WTC11 (cell line): ENCODE measurements at regions not wholly inside any gene's neighbourhood (a gene's known extent, or its start where the extent isn't known, plus 50 kb on each side); places are given as distances from the start of the nearest gene placed in this dataset.

ENCODE experiments used
- ATAC-seq: fragments of 200-7000 bp; cut with Tn5 transposase; 2 replicates; pipeline ENCODE4 v1.10.0; 2021; ENCODE audit warnings: mild to moderate bottlenecking, moderate library complexity
- CTCF ChIA-PET: fragments of 300-600 bp; sonication (Branson Sonifier 250); formaldehyde crosslinking; loops from one replicate; lab custom pipeline; 2021; ENCODE audit warnings: antibody characterized with exemption; lab: Charles Lee
- POLR2A ChIA-PET: fragments of 350-600 bp; sonication (Branson Sonifier 250); formaldehyde crosslinking; loops from one replicate; lab custom pipeline; 2021; ENCODE audit warnings: antibody characterized with exemption; lab: Charles Lee
- DNase-seq: peaks from one replicate; pipeline ENCODE4 v3.0.0; 2021; ENCODE audit warnings: low spot score
- H3K27ac Mint-ChIP-seq: 2 replicates; pipeline ENCODE4 v1.8.0; 2021; ENCODE audit warnings: mixed read lengths
- H3K27me3 Mint-ChIP-seq: 2 replicates; pipeline ENCODE4 v1.8.0; 2021; ENCODE audit warnings: low read depth, mild to moderate bottlenecking, moderate library complexity, mixed read lengths
- H3K36me3 Mint-ChIP-seq: 2 replicates; pipeline ENCODE4 v1.8.0; 2021; ENCODE audit warnings: mixed read lengths
- H3K4me1 Mint-ChIP-seq: 2 replicates; pipeline ENCODE4 v1.8.0; 2022; ENCODE audit warnings: mixed read lengths
- H3K4me3 Mint-ChIP-seq: 2 replicates; pipeline ENCODE4 v1.8.0; 2021; ENCODE audit warnings: mild to moderate bottlenecking, moderate library complexity, mixed read lengths
- H3K9me3 Mint-ChIP-seq: 2 replicates; pipeline ENCODE4 v1.8.0; 2021; ENCODE audit warnings: mixed read lengths
- AFF4 ChIP-seq: sonication (generic); formaldehyde crosslinking; IDR thresholded peaks from 2 replicates; pipeline ENCODE4 v1.8.1; 2023; ENCODE audit warnings: mild to moderate bottlenecking, missing genetic modification reagents, borderline replicate concordance
- ATF2 ChIP-seq: sonication (generic); formaldehyde crosslinking; IDR thresholded peaks from 2 replicates; pipeline ENCODE4 v1.8.1; 2022; ENCODE audit warnings: low read depth, missing genetic modification reagents, borderline replicate concordance
- ATF3 ChIP-seq: sonication (generic); formaldehyde crosslinking; conservative IDR thresholded peaks from 2 replicates; pipeline ENCODE4 v1.8.1; 2022; ENCODE audit warnings: mild to moderate bottlenecking, missing genetic modification reagents
- ESRRA ChIP-seq: sonication (generic); formaldehyde crosslinking; IDR thresholded peaks from 2 replicates; pipeline ENCODE4 v1.8.1; 2022; ENCODE audit warnings: mild to moderate bottlenecking, missing genetic modification reagents, borderline replicate concordance
- FOXP4 ChIP-seq: sonication (generic); formaldehyde crosslinking; IDR thresholded peaks from 2 replicates; pipeline ENCODE4 v1.8.0; 2022; ENCODE audit warnings: mild to moderate bottlenecking, missing genetic modification reagents
- GTF2I ChIP-seq: fragments of 250-450 bp; sonication (Bioruptor Pico); conservative IDR thresholded peaks from 2 replicates; pipeline ENCODE4 v1.4.0; 2021; ENCODE audit warnings: mild to moderate bottlenecking
- HMGXB4 ChIP-seq: sonication (generic); formaldehyde crosslinking; IDR thresholded peaks from 2 replicates; pipeline ENCODE4 v1.8.1; 2023; ENCODE audit warnings: mild to moderate bottlenecking, moderate library complexity, missing genetic modification reagents
- NR1H2 ChIP-seq: sonication (generic); formaldehyde crosslinking; IDR thresholded peaks from 2 replicates; pipeline ENCODE4 v1.9.0; 2021; ENCODE audit warnings: mild to moderate bottlenecking, moderate library complexity, missing genetic modification reagents
- SMAD3 ChIP-seq: sonication (generic); formaldehyde crosslinking; IDR thresholded peaks from 2 replicates; pipeline ENCODE4 v1.8.0; 2022; ENCODE audit warnings: missing genetic modification reagents, mild to moderate bottlenecking, borderline replicate concordance
- SMAD4 ChIP-seq: sonication (generic); formaldehyde crosslinking; IDR thresholded peaks from 2 replicates; pipeline ENCODE4 v1.8.0; 2022; ENCODE audit warnings: mild to moderate bottlenecking, missing genetic modification reagents
- SP1 ChIP-seq: sonication (generic); formaldehyde crosslinking; conservative IDR thresholded peaks from 2 replicates; pipeline ENCODE4 v1.8.1; 2022; ENCODE audit warnings: missing genetic modification reagents
- STAT6 ChIP-seq: sonication (generic); formaldehyde crosslinking; conservative IDR thresholded peaks from 2 replicates; pipeline ENCODE4 v1.8.1; 2023; ENCODE audit warnings: mild to moderate bottlenecking, low read depth, missing genetic modification reagents, moderate library complexity
- TEAD1 ChIP-seq: sonication (generic); formaldehyde crosslinking; IDR thresholded peaks from 2 replicates; pipeline ENCODE4 v1.8.0; 2022; ENCODE audit warnings: mild to moderate bottlenecking, missing genetic modification reagents
- ZBTB21 ChIP-seq: sonication (generic); formaldehyde crosslinking; IDR thresholded peaks from 2 replicates; pipeline ENCODE4 v1.8.1; 2023; ENCODE audit warnings: mild to moderate bottlenecking, missing genetic modification reagents, borderline replicate concordance
- ZBTB43 ChIP-seq: sonication (generic); formaldehyde crosslinking; IDR thresholded peaks from 2 replicates; pipeline ENCODE4 v1.8.1; 2023; ENCODE audit warnings: mild to moderate bottlenecking, missing genetic modification reagents
- ZNF219 ChIP-seq: sonication (generic); formaldehyde crosslinking; IDR thresholded peaks from 2 replicates; pipeline ENCODE4 v1.8.0; 2023; ENCODE audit warnings: missing genetic modification reagents, mild to moderate bottlenecking, borderline replicate concordance
- ZNF232 ChIP-seq: sonication (generic); formaldehyde crosslinking; IDR thresholded peaks from 2 replicates; pipeline ENCODE4 v1.8.0; 2022; ENCODE audit warnings: mild to moderate bottlenecking, missing genetic modification reagents
- ZNF263 ChIP-seq: sonication (generic); formaldehyde crosslinking; IDR thresholded peaks from 2 replicates; pipeline ENCODE4 v1.8.1; 2022; ENCODE audit warnings: low read depth, mild to moderate bottlenecking, moderate library complexity, missing genetic modification reagents
- ZNF396 ChIP-seq: fragments of 250-450 bp; sonication (Bioruptor Pico); IDR thresholded peaks from 2 replicates; pipeline ENCODE4 v1.8.0; 2021; ENCODE audit warnings: mild to moderate bottlenecking, moderate library complexity, borderline replicate concordance

GRCh38 chr6:56799989-56800388 lies 154.9 kb upstream of the BEND6 start:
- Mint-ChIP-seq H3K27me3 (no peaks in the 10 kb centered on the region), H3K4me3 (no peak overlapping the region), H3K36me3 (no peaks in the 10 kb centered on the region), H3K27ac (no peak overlapping the region), H3K9me3 (no peaks in the 10 kb centered on the region), H3K4me1 (peaks cover 59% of the 10 kb centered on the region)
- DNase-seq (no peak), ATAC-seq (no peak)
- ChIA-PET CTCF (no interaction called here), POLR2A (interaction anchor here (0.7 kb wide), 1 partner anchor 15 kb away, joined by 3 read pairs; no protein-coding TSS in a partner anchor)
- no peak for TF ChIP-seq SP1 (CRISPR knock-in tag)
- no peak for TF ChIP-seq STAT6 (CRISPR knock-in tag)
- TF ChIP-seq NR1H2 (CRISPR knock-in tag), result no peak
- no peak for TF ChIP-seq ZNF263 (CRISPR knock-in tag)

- ATAC-seq, result no peak
- H3K4me3 Mint-ChIP-seq, result no peak overlapping the region
- H3K27ac Mint-ChIP-seq, result peak overlapping the region; percentile 89
- no peaks in the 10 kb centered on the region for H3K27me3 Mint-ChIP-seq
- no peak for DNase-seq
- no peaks in the 10 kb centered on the region for H3K36me3 Mint-ChIP-seq
- POLR2A ChIA-PET, result interaction anchor here (0.6 kb wide), 1 partner anchor 46 kb away, joined by 3 read pairs; no protein-coding TSS in a partner anchor
- no peaks in the 10 kb centered on the region for H3K9me3 Mint-ChIP-seq
- TF ChIP-seq ZNF219 (CRISPR knock-in tag), result no peak
- no peak for TF ChIP-seq ZBTB43 (CRISPR knock-in tag)
- TF ChIP-seq SMAD4 (CRISPR knock-in tag), result no peak
- TF ChIP-seq ESRRA (CRISPR knock-in tag), result no peak
- TF ChIP-seq AFF4, result no peak
- TF ChIP-seq TEAD1 (CRISPR knock-in tag), result no peak
- TF ChIP-seq SMAD3 (CRISPR knock-in tag), result no peak
- no peak for TF ChIP-seq NR1H2 (CRISPR knock-in tag)
- CTCF ChIA-PET, result interaction anchor here (1.3 kb wide), 1 partner anchor 53 kb away, joined by 4 read pairs; no protein-coding TSS in a partner anchor
- peaks cover 64% of the 10 kb centered on the region for H3K4me1 Mint-ChIP-seq
These were observed 155.5 kb upstream of the DST start for GRCh38 chr6:56798163-56798562.

GRCh38 chr6:56796196-56796532 lies 153.5 kb upstream of the DST start:
- ChIA-PET CTCF (no interaction called here), POLR2A (no interaction called here)
- DNase-seq, result no peak
- no peaks in the 10 kb centered on the region for H3K27me3 Mint-ChIP-seq
- H3K27ac Mint-ChIP-seq, result peak overlapping the region; percentile 98
- no peaks in the 10 kb centered on the region for H3K9me3 Mint-ChIP-seq
- no peak for ATAC-seq
- peak overlapping the region; percentile 4; the same call in 1 of the 2 replicates for H3K4me3 Mint-ChIP-seq
- H3K4me1 Mint-ChIP-seq, result peaks cover 73% of the 10 kb centered on the region
- H3K36me3 Mint-ChIP-seq, result no peaks in the 10 kb centered on the region
- TF ChIP-seq ZBTB21 (CRISPR knock-in tag) (no peak), ZNF232 (CRISPR knock-in tag) (no peak), ATF3 (no peak), ZNF396 (CRISPR knock-in tag) (no peak), GTF2I (no peak), ATF2 (CRISPR knock-in tag) (no peak), HMGXB4 (CRISPR knock-in tag) (no peak), ZNF263 (CRISPR knock-in tag) (no peak), FOXP4 (CRISPR knock-in tag) (no peak)
